ENCODE measurements at regions not wholly inside any gene's neighbourhood (a gene's known extent, or its start where the extent isn't known, plus 50 kb on each side); places are given as distances from the start of the nearest gene placed in this dataset.

DNA sequence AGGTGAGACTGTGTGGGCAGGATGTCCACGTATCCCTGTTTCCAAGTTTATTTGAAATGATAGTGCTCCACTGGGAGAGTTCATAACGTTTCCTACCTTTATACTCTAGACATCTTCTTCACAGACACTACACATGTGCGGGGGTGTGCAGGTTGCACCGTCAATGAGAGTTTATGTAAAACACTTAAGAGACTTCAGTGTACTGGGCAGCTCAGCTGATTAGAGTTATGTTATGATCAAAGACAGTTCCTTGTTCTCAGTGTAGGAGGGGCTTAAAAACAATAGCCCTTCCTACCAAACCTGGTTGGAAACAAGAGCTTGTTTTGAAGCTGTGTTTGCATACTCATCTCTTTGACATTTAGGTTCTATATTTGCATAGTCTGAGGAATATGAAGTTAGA, 326.9 kb upstream of the AGA start (continued):
- TF ChIP-seq, protein P1, sequence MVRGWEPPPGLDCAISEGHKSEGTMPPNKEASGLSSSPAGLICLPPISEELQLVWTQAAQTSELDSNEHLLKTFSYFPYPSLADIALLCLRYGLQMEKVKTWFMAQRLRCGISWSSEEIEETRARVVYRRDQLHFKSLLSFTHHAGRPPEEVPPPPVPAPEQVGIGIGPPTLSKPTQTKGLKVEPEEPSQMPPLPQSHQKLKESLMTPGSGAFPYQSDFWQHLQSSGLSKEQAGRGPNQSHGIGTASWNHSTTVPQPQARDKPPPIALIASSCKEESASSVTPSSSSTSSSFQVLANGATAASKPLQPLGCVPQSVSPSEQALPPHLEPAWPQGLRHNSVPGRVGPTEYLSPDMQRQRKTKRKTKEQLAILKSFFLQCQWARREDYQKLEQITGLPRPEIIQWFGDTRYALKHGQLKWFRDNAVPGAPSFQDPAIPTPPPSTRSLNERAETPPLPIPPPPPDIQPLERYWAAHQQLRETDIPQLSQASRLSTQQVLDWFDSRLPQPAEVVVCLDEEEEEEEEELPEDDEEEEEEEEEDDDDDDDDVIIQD (CRISPR knock-in tag; IDR thresholded peaks at IDR 0.05; ENCODE audit: low read depth): no peak
- TF ChIP-seq, protein P2, sequence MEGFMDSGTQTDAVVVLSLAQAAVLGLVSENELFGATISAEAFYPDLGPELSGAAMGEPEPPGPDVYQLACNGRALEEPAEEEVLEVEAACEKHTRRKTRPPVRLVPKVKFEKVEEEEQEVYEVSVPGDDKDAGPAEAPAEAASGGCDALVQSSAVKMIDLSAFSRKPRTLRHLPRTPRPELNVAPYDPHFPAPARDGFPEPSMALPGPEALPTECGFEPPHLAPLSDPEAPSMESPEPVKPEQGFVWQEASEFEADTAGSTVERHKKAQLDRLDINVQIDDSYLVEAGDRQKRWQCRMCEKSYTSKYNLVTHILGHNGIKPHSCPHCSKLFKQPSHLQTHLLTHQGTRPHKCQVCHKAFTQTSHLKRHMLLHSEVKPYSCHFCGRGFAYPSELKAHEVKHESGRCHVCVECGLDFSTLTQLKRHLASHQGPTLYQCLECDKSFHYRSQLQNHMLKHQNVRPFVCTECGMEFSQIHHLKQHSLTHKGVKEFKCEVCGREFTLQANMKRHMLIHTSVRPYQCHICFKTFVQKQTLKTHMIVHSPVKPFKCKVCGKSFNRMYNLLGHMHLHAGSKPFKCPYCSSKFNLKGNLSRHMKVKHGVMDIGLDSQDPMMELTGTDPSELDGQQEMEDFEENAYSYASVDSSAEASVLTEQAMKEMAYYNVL (CRISPR knock-in tag; IDR thresholded peaks at IDR 0.05; ENCODE audit: borderline replicate concordance): no peak
- no peak for TF ChIP-seq BCL6 (CRISPR knock-in tag; IDR thresholded peaks at IDR 0.05)

DNA sequence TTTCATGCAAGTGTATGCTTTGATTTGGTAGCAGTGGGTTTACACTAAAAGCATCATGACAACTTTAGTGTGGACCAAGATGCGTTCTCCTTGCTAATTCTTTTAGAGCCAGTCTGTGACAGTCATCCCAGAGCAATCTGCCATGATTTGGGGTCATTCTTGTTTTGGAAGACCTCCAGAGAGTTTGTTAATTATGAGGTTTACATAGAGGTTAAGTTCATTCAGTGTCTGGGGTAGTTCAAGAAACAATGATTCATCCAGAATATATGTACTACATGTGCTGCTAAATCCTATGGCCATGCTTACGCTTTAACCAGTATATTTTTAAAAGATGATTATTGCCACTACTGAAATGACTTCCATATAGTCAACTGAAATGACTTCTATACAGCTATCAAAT, 328.5 kb upstream of the AGA start:
- no peak for FAIRE-seq
- H3K9me3 ChIP-seq (ENCODE audit: low read length): no peaks in the 10 kb centered on the region
- no peak overlapping the region for H3K27ac ChIP-seq (ENCODE audit: extremely low read length, insufficient read depth, low read length)
- H3K27me3 ChIP-seq (ENCODE audit: control insufficient read depth in 1 of 2, insufficient read depth in 2 of 2, low read length in 2 of 2): no peaks in the 10 kb centered on the region; a peak in 1 of 5 replicates
- TF ChIP-seq ZFX (CRISPR knock-in tag; IDR thresholded peaks at IDR 0.05; ENCODE audit: low read depth): no peak
- no peak for TF ChIP-seq ZSCAN29 (CRISPR knock-in tag; conservative IDR thresholded peaks at IDR 0.05)
- no peak for TF ChIP-seq BCL6 (CRISPR knock-in tag; IDR thresholded peaks at IDR 0.05)
- TF ChIP-seq, protein P3, sequence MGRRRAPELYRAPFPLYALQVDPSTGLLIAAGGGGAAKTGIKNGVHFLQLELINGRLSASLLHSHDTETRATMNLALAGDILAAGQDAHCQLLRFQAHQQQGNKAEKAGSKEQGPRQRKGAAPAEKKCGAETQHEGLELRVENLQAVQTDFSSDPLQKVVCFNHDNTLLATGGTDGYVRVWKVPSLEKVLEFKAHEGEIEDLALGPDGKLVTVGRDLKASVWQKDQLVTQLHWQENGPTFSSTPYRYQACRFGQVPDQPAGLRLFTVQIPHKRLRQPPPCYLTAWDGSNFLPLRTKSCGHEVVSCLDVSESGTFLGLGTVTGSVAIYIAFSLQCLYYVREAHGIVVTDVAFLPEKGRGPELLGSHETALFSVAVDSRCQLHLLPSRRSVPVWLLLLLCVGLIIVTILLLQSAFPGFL (CRISPR knock-in tag; IDR thresholded peaks at IDR 0.05): no peak
- TF ChIP-seq KDM4B (CRISPR knock-in tag; IDR thresholded peaks at IDR 0.05): no peak
- no peak for TF ChIP-seq MEIS2 (CRISPR knock-in tag; IDR thresholded peaks at IDR 0.05)
- no peak for TF ChIP-seq ZNF34 (CRISPR knock-in tag; IDR thresholded peaks at IDR 0.05; ENCODE audit: borderline replicate concordance)
- no peak for TF ChIP-seq ZNF550 (CRISPR knock-in tag; IDR thresholded peaks at IDR 0.05; ENCODE audit: borderline replicate concordance)
- TF ChIP-seq, protein P4, sequence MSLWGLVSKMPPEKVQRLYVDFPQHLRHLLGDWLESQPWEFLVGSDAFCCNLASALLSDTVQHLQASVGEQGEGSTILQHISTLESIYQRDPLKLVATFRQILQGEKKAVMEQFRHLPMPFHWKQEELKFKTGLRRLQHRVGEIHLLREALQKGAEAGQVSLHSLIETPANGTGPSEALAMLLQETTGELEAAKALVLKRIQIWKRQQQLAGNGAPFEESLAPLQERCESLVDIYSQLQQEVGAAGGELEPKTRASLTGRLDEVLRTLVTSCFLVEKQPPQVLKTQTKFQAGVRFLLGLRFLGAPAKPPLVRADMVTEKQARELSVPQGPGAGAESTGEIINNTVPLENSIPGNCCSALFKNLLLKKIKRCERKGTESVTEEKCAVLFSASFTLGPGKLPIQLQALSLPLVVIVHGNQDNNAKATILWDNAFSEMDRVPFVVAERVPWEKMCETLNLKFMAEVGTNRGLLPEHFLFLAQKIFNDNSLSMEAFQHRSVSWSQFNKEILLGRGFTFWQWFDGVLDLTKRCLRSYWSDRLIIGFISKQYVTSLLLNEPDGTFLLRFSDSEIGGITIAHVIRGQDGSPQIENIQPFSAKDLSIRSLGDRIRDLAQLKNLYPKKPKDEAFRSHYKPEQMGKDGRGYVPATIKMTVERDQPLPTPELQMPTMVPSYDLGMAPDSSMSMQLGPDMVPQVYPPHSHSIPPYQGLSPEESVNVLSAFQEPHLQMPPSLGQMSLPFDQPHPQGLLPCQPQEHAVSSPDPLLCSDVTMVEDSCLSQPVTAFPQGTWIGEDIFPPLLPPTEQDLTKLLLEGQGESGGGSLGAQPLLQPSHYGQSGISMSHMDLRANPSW (CRISPR knock-in tag; IDR thresholded peaks at IDR 0.05; ENCODE audit: borderline replicate concordance): no peak
- no peak for TF ChIP-seq SRSF4 (IDR thresholded peaks at IDR 0.05; ENCODE audit: low read depth, low read length, poor library complexity, severe bottlenecking)
- no peak for TF ChIP-seq ZNF747 (CRISPR knock-in tag; IDR thresholded peaks at IDR 0.05; ENCODE audit: borderline replicate concordance)
- no peak overlapping the region for H2AFZ ChIP-seq (ENCODE audit: low read length)
- DNase-seq (ENCODE audit: low spot score): no peak
- H3K79me2 ChIP-seq (ENCODE audit: insufficient read depth, low read length): no peaks in the 10 kb centered on the region
- WGBS (ENCODE audit: low lambda C conversion rate): 0% methylated on average over 2 of the region's 2 CpGs
- H3K4me1 ChIP-seq (ENCODE audit: insufficient read depth, low read length): no peaks in the 10 kb centered on the region
- no TSS peak for BruUV-seq (replicated peaks)
- ChIA-PET POLR2A (no interaction called here), CTCF (ENCODE audit: low intra/inter-chr PET ratio, low total read pairs) (no interaction called here)
- intact Hi-C loops (cut with micrococcal nuclease; ENCODE audit: unreplicated experiment) (no loop called here), in situ Hi-C loops (cut with HindIII; ENCODE audit: extremely low pct_ligation_motif_present, low pct_unique_long_range_greater_than_20kb) (no loop called here)
- no peak for ATAC-seq
- no peaks in the 10 kb centered on the region for H4K20me1 ChIP-seq (ENCODE audit: insufficient read depth, low read length)
- no peak overlapping the region for H3K4me2 ChIP-seq (ENCODE audit: low read depth, low read length)
- H3K9ac ChIP-seq (ENCODE audit: insufficient read depth, low read depth, low read length): no peak overlapping the region
- H3K36me3 ChIP-seq (replicated peaks in 1 of 2; ENCODE audit: control insufficient read depth in 1 of 2, insufficient read depth in 2 of 2, low read length in 2 of 2): no peaks in the 10 kb centered on the region
- no peak overlapping the region for H3K4me3 ChIP-seq (replicated peaks in 1 of 3; ENCODE audit: insufficient read depth in 1 of 3, low read depth in 2 of 3, low read length in 3 of 3)

Data from HepG2 (cell line).